H9 (cell line): ENCODE measurements at regions not wholly inside any gene's neighbourhood (a gene's known extent, or its start where the extent isn't known, plus 50 kb on each side); places are given as distances from the start of the nearest gene placed in this dataset.

Experiments used
- DNase-seq: peaks from one replicate; pipeline ENCODE4 v3.0.0-alpha.2; 2017
- H2AFZ ChIP-seq: one replicate; pipeline ENCODE4 v1.6.1; 2013; ENCODE audit warnings: mild to moderate bottlenecking, low read length, control low read depth, moderate library complexity
- H2AK5ac ChIP-seq: 2 replicates; pipeline ENCODE4 v1.6.1; 2013; ENCODE audit warnings: low read length, control low read depth, mixed read lengths; ENCODE audit not compliant: insufficient read length
- H2BK120ac ChIP-seq: one replicate; pipeline ENCODE4 v1.6.1; 2013; ENCODE audit warnings: low read depth, mild to moderate bottlenecking, low read length, control low read depth, inconsistent platforms; ENCODE audit not compliant: poor library complexity, severe bottlenecking
- H2BK12ac ChIP-seq: 2 replicates; pipeline ENCODE4 v1.6.1; 2013; ENCODE audit warnings: low read length, control low read depth, mixed read lengths, low read depth; ENCODE audit not compliant: insufficient read length
- H2BK15ac ChIP-seq: 2 replicates; pipeline ENCODE4 v1.6.1; 2013; ENCODE audit warnings: low read depth, low read length, control low read depth
- H2BK20ac ChIP-seq: one replicate; pipeline ENCODE4 v1.6.1; 2013; ENCODE audit warnings: low read depth, mild to moderate bottlenecking, low read length, control low read depth, inconsistent platforms; ENCODE audit not compliant: poor library complexity, severe bottlenecking
- H2BK5ac ChIP-seq: 2 replicates; pipeline ENCODE4 v1.6.1; 2013; ENCODE audit warnings: low read length, control low read depth, mixed read lengths; ENCODE audit not compliant: insufficient read length
- H3K14ac ChIP-seq: 2 replicates; pipeline ENCODE4 v1.6.1; 2013; ENCODE audit warnings: low read length, control low read depth; ENCODE audit not compliant: insufficient read depth
- H3K18ac ChIP-seq: 2 replicates; pipeline ENCODE4 v1.6.1; 2013; ENCODE audit warnings: low read depth, mild to moderate bottlenecking, mixed read lengths, low read length, control low read depth; ENCODE audit not compliant: insufficient read length
- H3K23ac ChIP-seq: 2 replicates; pipeline ENCODE4 v1.6.1; 2013; ENCODE audit warnings: low read length, control low read depth, mixed read lengths, low read depth; ENCODE audit not compliant: insufficient read length
- H3K23me2 ChIP-seq: 2 replicates; pipeline ENCODE4 v1.6.1; 2013; ENCODE audit warnings: low read depth, mild to moderate bottlenecking, mixed read lengths, low read length, control low read depth; ENCODE audit not compliant: insufficient read length, poor library complexity, severe bottlenecking
- H3K27ac ChIP-seq: 2 replicates; pipeline ENCODE4 v1.5.1; 2013; ENCODE audit warnings: low read length, control low read depth, mixed read lengths, low read depth; ENCODE audit not compliant: insufficient read length
- H3K27me3 ChIP-seq: 2 replicates; pipeline ENCODE4 v1.6.1; 2013; ENCODE audit warnings: low read length, control low read depth, inconsistent platforms; ENCODE audit not compliant: insufficient read depth
- H3K4ac ChIP-seq: 2 replicates; pipeline ENCODE4 v1.6.1; 2013; ENCODE audit warnings: low read depth, mild to moderate bottlenecking, control low read depth, inconsistent platforms, low read length, moderate library complexity
- H3K4me1 ChIP-seq: 2 replicates; pipeline ENCODE4 v1.6.1; 2013; ENCODE audit warnings: low read length, control low read depth, inconsistent platforms; ENCODE audit not compliant: insufficient read depth
- H3K4me2 ChIP-seq: 2 replicates; pipeline ENCODE4 v1.6.1; 2013; ENCODE audit warnings: low read length, control low read depth, mixed read lengths; ENCODE audit not compliant: insufficient read length, insufficient read depth
- H3K56ac ChIP-seq: 2 replicates; pipeline ENCODE4 v1.6.1; 2013; ENCODE audit warnings: low read depth, mild to moderate bottlenecking, mixed read lengths, low read length, control low read depth; ENCODE audit not compliant: insufficient read length
- H3K79me1 ChIP-seq: 2 replicates; pipeline ENCODE4 v1.6.1; 2013; ENCODE audit warnings: low read depth, mild to moderate bottlenecking, moderate library complexity, low read length, control low read depth, inconsistent platforms; ENCODE audit not compliant: insufficient read depth, poor library complexity, severe bottlenecking
- H3K79me2 ChIP-seq: 2 replicates; pipeline ENCODE4 v1.6.1; 2013; ENCODE audit warnings: low read length, control low read depth, inconsistent platforms; ENCODE audit not compliant: insufficient read depth
- H3K9ac ChIP-seq: 2 replicates; pipeline ENCODE4 v1.6.1; 2013; ENCODE audit warnings: low read length, control low read depth, mixed read lengths; ENCODE audit not compliant: insufficient read length; ENCODE audit errors: extremely low read depth
- H3K9me3 ChIP-seq: one replicate; pipeline ENCODE4 v1.6.1; 2013; ENCODE audit warnings: low read depth, low read length, inconsistent platforms; ENCODE audit not compliant: control insufficient read depth
- H3T11ph ChIP-seq: one replicate; pipeline ENCODE4 v1.6.1; 2013; ENCODE audit warnings: mild to moderate bottlenecking, low read length, control low read depth, inconsistent platforms
- H4K20me1 ChIP-seq: one replicate; pipeline ENCODE4 v1.6.1; 2013; ENCODE audit not compliant: control insufficient read depth, insufficient read length, insufficient read depth
- H4K5ac ChIP-seq: 2 replicates; pipeline ENCODE4 v1.6.1; 2013; ENCODE audit warnings: low read depth, mild to moderate bottlenecking, mixed read lengths, low read length, control low read depth; ENCODE audit not compliant: insufficient read length
- H4K8ac ChIP-seq: replicated peaks from 2 replicates; pipeline ENCODE4 v1.6.1; 2013; ENCODE audit warnings: low read length, control low read depth, mixed read lengths, low read depth; ENCODE audit not compliant: insufficient read length
- H4K91ac ChIP-seq: 2 replicates; pipeline ENCODE4 v1.6.1; 2013; ENCODE audit warnings: low read depth, mild to moderate bottlenecking, moderate library complexity, mixed read lengths, low read length, control low read depth; ENCODE audit not compliant: insufficient read length
- H3K27ac Mint-ChIP-seq, 3 experiments: 2 replicates in 2 of 3; 3 replicates in 1 of 3; pipeline ENCODE4 v1.8.0; 2020 to 2021; ENCODE audit warnings: mixed read lengths in 3 of 3, mild to moderate bottlenecking in 1 of 3, moderate library complexity in 1 of 3
- H3K27me3 Mint-ChIP-seq: 2 replicates; pipeline ENCODE4 v1.8.0; 2021; ENCODE audit warnings: low read depth, mild to moderate bottlenecking, moderate library complexity, mixed read lengths
- H3K36me3 Mint-ChIP-seq, 3 experiments: 2 replicates in 2 of 3; 3 replicates in 1 of 3; pipeline ENCODE4 v1.8.0; 2020 to 2021; ENCODE audit warnings: low read depth in 3 of 3, mixed read lengths in 3 of 3; ENCODE audit not compliant: insufficient read depth in 1 of 3
- H3K4me1 Mint-ChIP-seq, 2 experiments: 2 replicates each; pipeline ENCODE4 v1.8.0; 2020; ENCODE audit warnings: mixed read lengths in 2 of 2
- H3K4me3 Mint-ChIP-seq, 2 experiments: 2 replicates in 1 of 2; 3 replicates in 1 of 2; pipeline ENCODE4 v1.8.0; 2020 to 2021; ENCODE audit warnings: mild to moderate bottlenecking in 2 of 2, mixed read lengths in 2 of 2, moderate library complexity in 1 of 2
- H3K9me3 Mint-ChIP-seq, 2 experiments: 2 replicates in 1 of 2; 3 replicates in 1 of 2; pipeline ENCODE4 v1.8.0; 2020; ENCODE audit warnings: mild to moderate bottlenecking in 2 of 2, mixed read lengths in 2 of 2, moderate library complexity in 1 of 2
- CTCF ChIP-seq: fragments of 200-600 bp; sonication (generic); conservative IDR thresholded peaks from 3 replicates; pipeline ENCODE4 v1.8.0; 2021; ENCODE audit warnings: antibody characterized with exemption, mild to moderate bottlenecking
- WGBS: extraction: QIAGEN DNeasy Blood & Tissue Kit; methylation state at CpG from one replicate; pipeline ENCODE4 v1.1.7; 2013; ENCODE audit warnings: missing lambda C conversion rate, low lambda C conversion rate, mixed read lengths; ENCODE audit not compliant: insufficient read length; ENCODE audit errors: extremely low coverage; 5-methylcytosine and 5-hydroxymethylcytosine counted together

DNA sequence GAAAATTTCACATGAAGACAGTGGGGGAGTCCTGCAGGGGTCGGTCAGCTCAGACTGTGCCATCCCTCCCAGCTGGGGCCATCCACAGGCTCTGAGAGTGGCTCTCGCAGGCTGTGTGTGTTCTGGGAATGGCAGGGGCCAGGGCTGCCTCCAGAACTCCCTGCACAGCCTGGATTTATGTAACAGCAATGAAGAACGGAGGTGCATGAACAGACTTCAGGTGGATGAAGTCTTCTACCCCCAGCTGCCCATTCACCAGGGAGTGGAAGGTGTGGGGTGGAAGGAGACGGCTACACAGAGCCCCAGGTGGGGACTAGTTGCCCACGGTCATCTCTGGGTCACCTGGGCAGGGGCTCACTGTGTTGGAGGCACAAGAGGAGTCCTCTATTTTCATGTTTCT is 56.1 kb upstream of the HDAC4 start:
- H3K9me3 Mint-ChIP-seq: peaks cover 30 to 41% of the 10 kb centered on the region in 2 experiments
- Histone ChIP-seq H4K5ac (no peak overlapping the region), H2BK15ac (no peak overlapping the region), H3K9me3 (no peaks in the 10 kb centered on the region), H3K4me1 (no peaks in the 10 kb centered on the region), H3K14ac (no peak overlapping the region), H3K56ac (no peak overlapping the region), H2BK120ac (no peak overlapping the region), H3K4me2 (no peak overlapping the region), H4K8ac (no peak overlapping the region), H3K79me1 (no peaks in the 10 kb centered on the region), H3T11ph (no peak overlapping the region), H2AFZ (no peak overlapping the region), H2BK20ac (no peak overlapping the region), H3K4ac (no peak overlapping the region), H4K20me1 (no peaks in the 10 kb centered on the region), H3K9ac (no peak overlapping the region), H3K79me2 (no peaks in the 10 kb centered on the region), H3K23me2 (no peaks in the 10 kb centered on the region), H4K91ac (no peak overlapping the region), H3K27ac (no peak overlapping the region), H2AK5ac (no peak overlapping the region), H2BK5ac (no peak overlapping the region), H3K23ac (no peak overlapping the region), H2BK12ac (no peak overlapping the region), H3K27me3 (no peaks in the 10 kb centered on the region), H3K18ac (no peak overlapping the region)
- TF ChIP-seq CTCF: no peak
- WGBS: no CpG with 5 or more reads among the region's 5 CpGs
- peaks cover 13% of the 10 kb centered on the region for H3K27me3 Mint-ChIP-seq
- peak; percentile 4 for DNase-seq
- H3K27ac Mint-ChIP-seq: no peak overlapping the region
- H3K4me1 Mint-ChIP-seq: no peaks in the 10 kb centered on the region
- peaks cover 6 to 14% (median 7%) of the 10 kb centered on the region in 3 experiments; a peak in 6 of 7 replicates for H3K36me3 Mint-ChIP-seq
- H3K4me3 Mint-ChIP-seq: no peak overlapping the region
